Activated CD4-positive, alpha-beta T cell treated with anti-CD3 and anti-CD28 coated beads, Interleukin-2, amount 50 U/mL, for 4 hours (primary cell): ENCODE measurements at regions not wholly inside any gene's neighbourhood (a gene's known extent, or its start where the extent isn't known, plus 50 kb on each side); places are given as distances from the start of the nearest gene placed in this dataset.
"Not testable (repeated sequence)": the region's sequence is repeated elsewhere in the genome, so short reads cannot be mapped to it uniquely, and the experiment has no call there.

Experiments used
- DNase-seq, 2 experiments: peaks; one replicate each; pipeline ENCODE4 v3.0.0-alpha.2; 2020

GRCh38 chr17:20774472-20775135 lies 195.1 kb downstream of the CDRT15L2 start:
- DNase-seq, result no peak

- DNase-seq, result no peak
Measured at GRCh38 chr17:20775331-20775730, 195.8 kb downstream of the CDRT15L2 start.

GRCh38 chr17:20779521-20779920 lies 200.0 kb downstream of the CDRT15L2 start:
- DNase-seq, result no peak

- no peak for DNase-seq
Measured at GRCh38 chr17:20781260-20781659, 201.7 kb downstream of the CDRT15L2 start.

- DNase-seq, result not testable (repeated sequence)
Measured at GRCh38 chr17:20781869-20782268, 202.3 kb downstream of the CDRT15L2 start.

GRCh38 chr17:20783091-20783490 lies 203.6 kb downstream of the CDRT15L2 start:
- DNase-seq, result no peak

GRCh38 chr17:20784100-20784665 lies 204.7 kb downstream of the CDRT15L2 start:
- DNase-seq, result no peak

GRCh38 chr17:20787281-20787680 lies 207.8 kb downstream of the CDRT15L2 start:
- no peak for DNase-seq

- no peak for DNase-seq
Measured at GRCh38 chr17:20791626-20792025, 212.1 kb downstream of the CDRT15L2 start.

GRCh38 chr17:20794532-20794931 lies 215.0 kb downstream of the CDRT15L2 start:
- DNase-seq, result not testable (repeated sequence)

- no peak for DNase-seq
Measured at GRCh38 chr17:20797292-20797691, 217.8 kb downstream of the CDRT15L2 start.

GRCh38 chr17:20800146-20800545 lies 220.6 kb downstream of the CDRT15L2 start:
- no peak for DNase-seq

GRCh38 chr17:20805751-20806150 lies 226.2 kb downstream of the CDRT15L2 start:
- DNase-seq, result no peak

GRCh38 chr17:20807566-20807965 lies 228.0 kb downstream of the CDRT15L2 start:
- DNase-seq, result not testable (repeated sequence)

- DNase-seq, result not testable (repeated sequence)
Measured at GRCh38 chr17:20815410-20815809, 227.4 kb downstream of the USP22 start.

GRCh38 chr17:20823905-20824304 lies 218.9 kb downstream of the USP22 start:
- no peak for DNase-seq

- no peak for DNase-seq
Measured at GRCh38 chr17:20825539-20825938, 217.3 kb downstream of the USP22 start.

- DNase-seq, result not testable (repeated sequence)
Measured at GRCh38 chr17:20840453-20840852, 202.4 kb downstream of the USP22 start.

- DNase-seq, result not testable (repeated sequence)
Measured at GRCh38 chr17:20840987-20841865, 201.6 kb downstream of the USP22 start.

GRCh38 chr17:20842012-20842411 lies 200.8 kb downstream of the USP22 start:
- not testable (repeated sequence) for DNase-seq

- DNase-seq, result not testable (repeated sequence)
Measured at GRCh38 chr17:20843261-20843660, 199.6 kb downstream of the USP22 start.

GRCh38 chr17:20843799-20844553 lies 198.8 kb downstream of the USP22 start:
- peak; percentile 10 to 11 for DNase-seq

GRCh38 chr17:20848869-20849443 lies 193.9 kb downstream of the USP22 start:
- DNase-seq, result not testable (repeated sequence)
